Hematopoietic multipotent progenitor cell (in vitro differentiated cells): ENCODE measurements at regions not wholly inside any gene's neighbourhood (a gene's known extent, or its start where the extent isn't known, plus 50 kb on each side); places are given as distances from the start of the nearest gene placed in this dataset.

Experiments used
- DNase-seq, 3 donors: peaks; one replicate each; pipeline ENCODE4 v3.0.0-alpha.2; 2011 to 2015; ENCODE audit warnings: low read depth in 2 of 3, low spot score in 2 of 3

- DNase-seq, result no peak
Measured at GRCh38 chr7:67547183-67547907, 550.7 kb downstream of the TYW1 start.

- DNase-seq, result no peak
Measured at GRCh38 chr7:67549126-67549525, 552.5 kb downstream of the TYW1 start.

- DNase-seq, result no peak
Measured at GRCh38 chr7:67550801-67551436, 554.3 kb downstream of the TYW1 start.

GRCh38 chr7:67552738-67553137 lies 556.1 kb downstream of the TYW1 start:
- no peak for DNase-seq

- no peak for DNase-seq
Measured at GRCh38 chr7:67553378-67553777, 556.7 kb downstream of the TYW1 start.

- no peak for DNase-seq
Measured at GRCh38 chr7:67554986-67555385, 558.4 kb downstream of the TYW1 start.

GRCh38 chr7:67564959-67565358 lies 568.3 kb downstream of the TYW1 start:
- DNase-seq, result no peak

- DNase-seq, result no peak
Measured at GRCh38 chr7:67566101-67566500, 569.5 kb downstream of the TYW1 start.

GRCh38 chr7:67571026-67571545 lies 574.5 kb downstream of the TYW1 start:
- no peak for DNase-seq

GRCh38 chr7:67573639-67574038 lies 577.0 kb downstream of the TYW1 start:
- DNase-seq, result no peak

GRCh38 chr7:67588631-67589030 lies 592.0 kb downstream of the TYW1 start:
- DNase-seq, result no peak

GRCh38 chr7:67589183-67589582 lies 592.5 kb downstream of the TYW1 start:
- no peak for DNase-seq

GRCh38 chr7:67590649-67591048 lies 594.0 kb downstream of the TYW1 start:
- DNase-seq, result no peak

GRCh38 chr7:67593794-67594193 lies 597.2 kb downstream of the TYW1 start:
- no peak for DNase-seq

GRCh38 chr7:67595431-67596180 lies 599.0 kb downstream of the TYW1 start:
- no peak for DNase-seq

GRCh38 chr7:67597161-67597560 lies 600.5 kb downstream of the TYW1 start:
- DNase-seq, result no peak

GRCh38 chr7:67598469-67598868 lies 601.8 kb downstream of the TYW1 start:
- DNase-seq, result no peak

- no peak for DNase-seq
Measured at GRCh38 chr7:67599331-67600062, 602.9 kb downstream of the TYW1 start.

GRCh38 chr7:67602246-67602887 lies 605.7 kb downstream of the TYW1 start:
- DNase-seq, result no peak
